Mesenchymal stem cell (in vitro differentiated cells and primary cell): ENCODE measurements at regions not wholly inside any gene's neighbourhood (a gene's known extent, or its start where the extent isn't known, plus 50 kb on each side); places are given as distances from the start of the nearest gene placed in this dataset.

Source experiments
- DNase-seq: peaks from one replicate; pipeline ENCODE4 v3.0.0-alpha.2; 2013
- H2AFZ ChIP-seq: one replicate; pipeline ENCODE4 v1.6.1; 2013; ENCODE audit warnings: low read depth, mild to moderate bottlenecking, control low read depth, inconsistent platforms, low read length, moderate library complexity
- H2AK5ac ChIP-seq: 2 replicates; pipeline ENCODE4 v1.6.1; 2013; ENCODE audit warnings: low read length, moderate library complexity, mild to moderate bottlenecking, inconsistent platforms; ENCODE audit not compliant: severe bottlenecking
- H2BK120ac ChIP-seq: one replicate; pipeline ENCODE4 v1.6.1; 2013; ENCODE audit warnings: low read depth, mild to moderate bottlenecking, inconsistent platforms, low read length, moderate library complexity
- H2BK12ac ChIP-seq, 2 experiments: one replicate each; pipeline ENCODE4 v1.6.1; 2013; ENCODE audit warnings: inconsistent platforms in 2 of 2, low read length in 2 of 2, mild to moderate bottlenecking in 2 of 2, moderate library complexity in 2 of 2, control low read depth in 1 of 2
- H2BK15ac ChIP-seq: one replicate; pipeline ENCODE4 v1.6.1; 2013; ENCODE audit warnings: mild to moderate bottlenecking, low read depth, inconsistent platforms; ENCODE audit not compliant: poor library complexity, severe bottlenecking
- H2BK5ac ChIP-seq: 2 replicates; pipeline ENCODE4 v1.6.1; 2013; ENCODE audit warnings: low read depth, mild to moderate bottlenecking, low read length, control low read depth, inconsistent platforms; ENCODE audit not compliant: poor library complexity, severe bottlenecking
- H3K14ac ChIP-seq, 2 experiments: one replicate each; pipeline ENCODE4 v1.6.1; 2013; ENCODE audit warnings: inconsistent platforms in 2 of 2, low read length in 2 of 2, control low read depth in 1 of 2, mild to moderate bottlenecking in 1 of 2, moderate library complexity in 1 of 2
- H3K18ac ChIP-seq, 2 experiments: one replicate each; pipeline ENCODE4 v1.6.1; 2013; ENCODE audit warnings: inconsistent platforms in 2 of 2, low read length in 2 of 2, control low read depth in 1 of 2, low read depth in 1 of 2, mild to moderate bottlenecking in 1 of 2
- H3K23ac ChIP-seq, 2 experiments: one replicate each; pipeline ENCODE4 v1.6.1; 2013; ENCODE audit warnings: inconsistent platforms in 2 of 2, low read length in 2 of 2, mild to moderate bottlenecking in 2 of 2, moderate library complexity in 2 of 2, control low read depth in 1 of 2
- H3K27ac ChIP-seq: 2 replicates; pipeline ENCODE4 v1.5.1; 2013; ENCODE audit warnings: mild to moderate bottlenecking, moderate library complexity, low read length, control low read depth, inconsistent platforms; ENCODE audit not compliant: poor library complexity, severe bottlenecking
- H3K27me3 ChIP-seq, 2 experiments: 2 replicates each; pipeline versions ENCODE4 v1.6.1 to v1.7.0; 2013; ENCODE audit warnings: low read length in 2 of 2, mild to moderate bottlenecking in 2 of 2, moderate library complexity in 2 of 2, control low read depth in 1 of 2, inconsistent platforms in 1 of 2; ENCODE audit not compliant: control insufficient read depth in 1 of 2, insufficient read depth in 1 of 2
- H3K36me3 ChIP-seq, 2 experiments: 2 replicates each; pipeline versions ENCODE4 v1.6.1 to v1.7.0; 2013; ENCODE audit warnings: low read length in 2 of 2, control low read depth in 1 of 2, inconsistent platforms in 1 of 2, low read depth in 1 of 2, mild to moderate bottlenecking in 1 of 2; ENCODE audit not compliant: insufficient read depth in 2 of 2, control insufficient read depth in 1 of 2
- H3K4ac ChIP-seq, 2 experiments: one replicate each; pipeline ENCODE4 v1.6.1; 2013; ENCODE audit warnings: inconsistent platforms in 2 of 2, low read length in 2 of 2, mild to moderate bottlenecking in 2 of 2, moderate library complexity in 2 of 2, control low read depth in 1 of 2, low read depth in 1 of 2
- H3K4me1 ChIP-seq: 2 replicates; pipeline ENCODE4 v1.6.1; 2013; ENCODE audit warnings: low read depth, low read length, control low read depth; ENCODE audit not compliant: control insufficient read depth, insufficient read depth
- H3K4me2 ChIP-seq: 2 replicates; pipeline ENCODE4 v1.6.1; 2013; ENCODE audit warnings: low read length, mild to moderate bottlenecking, inconsistent platforms; ENCODE audit not compliant: poor library complexity, severe bottlenecking
- H3K4me3 ChIP-seq, 2 experiments: 2 replicates each; pipeline versions ENCODE4 v1.5.1 to v1.7.0; 2013; ENCODE audit warnings: low read length in 2 of 2, mild to moderate bottlenecking in 2 of 2, control low read depth in 1 of 2, low read depth in 1 of 2; ENCODE audit not compliant: insufficient read depth in 1 of 2
- H3K79me1 ChIP-seq: replicated peaks from 2 replicates; pipeline ENCODE4 v1.6.1; 2013; ENCODE audit warnings: mild to moderate bottlenecking, control low read depth, low read length, inconsistent platforms; ENCODE audit not compliant: poor library complexity, severe bottlenecking
- H3K9ac ChIP-seq: 2 replicates; pipeline ENCODE4 v1.7.0; 2013; ENCODE audit warnings: mild to moderate bottlenecking, low read length, moderate library complexity
- H3K9me3 ChIP-seq: 2 replicates; pipeline ENCODE4 v1.7.0; 2013; ENCODE audit warnings: mild to moderate bottlenecking, low read length; ENCODE audit not compliant: control insufficient read depth
- H4K8ac ChIP-seq: one replicate; pipeline ENCODE4 v1.6.1; 2013; ENCODE audit warnings: inconsistent platforms, mild to moderate bottlenecking, low read length, moderate library complexity
- H4K91ac ChIP-seq: one replicate; pipeline ENCODE4 v1.6.1; 2013; ENCODE audit warnings: mild to moderate bottlenecking, low read length, inconsistent platforms
- WGBS: methylation state at CpG from one replicate; pipeline ENCODE4 v1.1.7; 2013; ENCODE audit warnings: mixed read lengths; 5-methylcytosine and 5-hydroxymethylcytosine counted together

DNA sequence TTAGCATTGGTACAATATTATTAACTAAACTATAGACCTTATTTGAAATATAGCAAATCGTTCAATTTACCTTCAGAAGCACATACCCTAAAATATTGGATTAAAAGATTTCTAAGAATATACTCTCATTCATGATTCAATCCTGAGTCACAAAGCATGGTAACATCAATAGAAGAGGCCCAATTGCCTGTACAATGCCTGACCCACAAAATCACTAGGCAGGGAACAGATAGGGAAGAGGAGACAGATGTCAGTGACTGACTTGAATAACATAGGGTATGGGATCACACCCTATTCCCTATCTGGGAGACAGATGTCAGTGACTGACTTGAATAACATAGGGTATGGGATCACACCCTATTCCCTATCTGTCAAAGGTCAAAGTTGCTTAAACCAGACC is 611.6 kb upstream of the VRK2 start:
- H3K9me3 ChIP-seq: no peaks in the 10 kb centered on the region
- WGBS: 100% methylated on average over 1 of the region's 1 CpG
- H4K91ac ChIP-seq: no peak overlapping the region
- H2BK15ac ChIP-seq: no peak overlapping the region
- no peak overlapping the region for H3K4me2 ChIP-seq
- no peak overlapping the region for H3K23ac ChIP-seq
- H3K4ac ChIP-seq: no peak overlapping the region
- H3K4me3 ChIP-seq: no peak overlapping the region
- H3K18ac ChIP-seq: no peak overlapping the region
- no peaks in the 10 kb centered on the region for H3K79me1 ChIP-seq
- no peaks in the 10 kb centered on the region for H3K36me3 ChIP-seq
- H2AFZ ChIP-seq: no peak overlapping the region
- H4K8ac ChIP-seq: no peak overlapping the region
- no peak overlapping the region for H3K27ac ChIP-seq
- no peak overlapping the region for H2BK120ac ChIP-seq
- H3K9ac ChIP-seq: peak overlapping the region; percentile 21
- no peaks in the 10 kb centered on the region for H3K27me3 ChIP-seq
- H2BK12ac ChIP-seq: no peak overlapping the region
- no peaks in the 10 kb centered on the region for H3K4me1 ChIP-seq
- no peak for DNase-seq
- H2AK5ac ChIP-seq: no peak overlapping the region
- no peak overlapping the region for H2BK5ac ChIP-seq
- no peak overlapping the region for H3K14ac ChIP-seq

DNA sequence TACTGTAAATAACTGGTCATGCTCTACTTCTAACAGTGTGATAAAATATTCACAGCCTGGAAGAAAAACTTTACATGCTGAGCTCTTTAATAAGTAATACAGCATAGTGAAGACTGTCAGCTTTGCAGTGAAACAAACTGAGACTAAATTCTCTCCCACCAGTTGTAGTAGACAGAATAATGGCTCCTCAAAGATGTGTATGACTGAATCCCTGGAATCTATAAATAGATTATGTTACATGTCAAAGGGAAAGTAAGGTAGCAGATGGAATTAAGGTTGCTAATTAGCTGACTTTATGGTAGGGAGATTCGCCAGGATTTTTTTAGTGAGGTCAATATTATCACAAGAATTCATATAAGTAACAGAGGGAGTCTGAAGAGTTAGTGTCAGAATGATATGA is 609.5 kb upstream of the VRK2 start:
- no peak overlapping the region for H2BK12ac ChIP-seq
- H3K9me3 ChIP-seq: no peaks in the 10 kb centered on the region
- no peak overlapping the region for H3K4ac ChIP-seq
- no peak overlapping the region for H3K27ac ChIP-seq
- H2BK5ac ChIP-seq: no peak overlapping the region
- H3K36me3 ChIP-seq: no peaks in the 10 kb centered on the region
- no peak overlapping the region for H3K23ac ChIP-seq
- DNase-seq: no peak
- H3K9ac ChIP-seq: no peak overlapping the region
- no peak overlapping the region for H4K91ac ChIP-seq
- no peak overlapping the region for H3K4me2 ChIP-seq
- no peak overlapping the region for H4K8ac ChIP-seq
- H3K4me1 ChIP-seq: no peaks in the 10 kb centered on the region
- H2BK120ac ChIP-seq: no peak overlapping the region
- no peak overlapping the region for H3K18ac ChIP-seq
- H3K4me3 ChIP-seq: no peak overlapping the region
- H2AFZ ChIP-seq: no peak overlapping the region
- no peaks in the 10 kb centered on the region for H3K79me1 ChIP-seq
- 100% methylated on average over 1 of the region's 1 CpG for WGBS
- no peak overlapping the region for H3K14ac ChIP-seq
- no peak overlapping the region for H2AK5ac ChIP-seq
- no peak overlapping the region for H2BK15ac ChIP-seq
- no peaks in the 10 kb centered on the region for H3K27me3 ChIP-seq

DNA sequence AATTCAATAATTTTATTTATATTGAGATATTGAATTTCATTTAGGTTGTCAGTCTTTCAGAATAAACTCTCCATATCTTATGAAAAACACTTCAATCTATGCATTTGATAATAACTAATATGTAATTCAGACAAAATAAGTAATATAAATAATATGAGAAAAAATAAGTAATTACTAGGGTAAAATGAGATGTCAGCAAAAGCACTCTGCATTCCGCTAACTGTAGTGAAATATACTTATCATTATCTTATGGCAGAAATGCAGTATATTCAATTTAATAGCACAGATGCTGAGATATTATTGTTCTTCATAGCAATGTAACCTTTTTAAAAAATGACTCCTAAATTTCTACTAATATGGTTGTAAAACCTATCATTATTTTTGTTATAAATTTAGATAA is 606.2 kb upstream of the VRK2 start:
- no CpG with 5 or more reads among the region's 1 CpG for WGBS
- Histone ChIP-seq H2AFZ (no peak overlapping the region), H3K14ac (no peak overlapping the region)

DNA sequence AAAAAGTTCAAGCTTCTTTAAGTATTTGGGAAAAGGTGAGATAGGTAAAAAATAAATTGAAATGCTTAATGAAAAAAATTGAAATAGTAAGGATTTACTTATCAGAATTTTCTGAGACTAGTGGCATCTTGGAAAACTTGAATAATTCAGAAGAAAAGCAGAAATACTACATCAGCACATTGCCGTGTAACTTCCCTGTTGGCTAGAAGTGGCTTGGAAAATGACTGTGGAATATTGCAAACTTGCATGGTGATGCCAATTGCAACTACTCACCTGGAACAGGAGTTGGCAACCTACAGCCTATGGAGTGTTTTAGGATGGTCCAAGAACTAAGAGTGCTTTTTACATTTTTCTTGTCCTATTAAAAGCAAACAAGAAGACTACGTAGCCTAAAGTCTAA is 603.5 kb upstream of the VRK2 start:
- no peak overlapping the region for H3K4me2 ChIP-seq
- H2BK5ac ChIP-seq: no peak overlapping the region
- H3K18ac ChIP-seq: no peak overlapping the region
- no peaks in the 10 kb centered on the region for H3K79me1 ChIP-seq
- no peak overlapping the region for H3K9ac ChIP-seq
- H4K91ac ChIP-seq: no peak overlapping the region
- H2BK120ac ChIP-seq: no peak overlapping the region
- H4K8ac ChIP-seq: no peak overlapping the region
- H3K9me3 ChIP-seq: no peaks in the 10 kb centered on the region
- no peak overlapping the region for H3K23ac ChIP-seq
- no peaks in the 10 kb centered on the region for H3K4me1 ChIP-seq
- H3K36me3 ChIP-seq: no peaks in the 10 kb centered on the region
- H3K27ac ChIP-seq: no peak overlapping the region
- no peak overlapping the region for H2BK12ac ChIP-seq
- H3K14ac ChIP-seq: no peak overlapping the region
- DNase-seq: no peak
- no peak overlapping the region for H2AK5ac ChIP-seq
- H2BK15ac ChIP-seq: no peak overlapping the region
- H2AFZ ChIP-seq: no peak overlapping the region
- H3K4me3 ChIP-seq: no peak overlapping the region
- no peaks in the 10 kb centered on the region for H3K27me3 ChIP-seq
- 100% methylated on average over 2 of the region's 2 CpGs for WGBS
- no peak overlapping the region for H3K4ac ChIP-seq

More for the DNA sequence above, 606.2 kb upstream of the VRK2 start:
- no peak overlapping the region for H4K8ac ChIP-seq
- H3K9ac ChIP-seq: no peak overlapping the region
- no peak overlapping the region for H2AK5ac ChIP-seq
- H2BK120ac ChIP-seq: no peak overlapping the region
- no peak overlapping the region for H2BK12ac ChIP-seq
- no peak overlapping the region for H4K91ac ChIP-seq
- no peak overlapping the region for H2BK5ac ChIP-seq
- no peaks in the 10 kb centered on the region for H3K27me3 ChIP-seq
- no peak overlapping the region for H3K23ac ChIP-seq
- H2BK15ac ChIP-seq: no peak overlapping the region
- no peak for DNase-seq
- H3K4me2 ChIP-seq: no peak overlapping the region
- H3K36me3 ChIP-seq: no peaks in the 10 kb centered on the region
- no peaks in the 10 kb centered on the region for H3K4me1 ChIP-seq
- H3K27ac ChIP-seq: no peak overlapping the region
- no peak overlapping the region for H3K18ac ChIP-seq
- no peaks in the 10 kb centered on the region for H3K79me1 ChIP-seq
- H3K4me3 ChIP-seq: no peak overlapping the region
- no peaks in the 10 kb centered on the region for H3K9me3 ChIP-seq
- H3K4ac ChIP-seq: no peak overlapping the region
